Aorta (tissue), 5 donors: ENCODE measurements at regions not wholly inside any gene's neighbourhood (a gene's known extent, or its start where the extent isn't known, plus 50 kb on each side); places are given as distances from the start of the nearest gene placed in this dataset.

Experiments
- ATAC-seq: fragments of 200-7000 bp; cut with Tn5 transposase; one replicate; pipeline ENCODE4 v1.9.1; 2022; ENCODE audit warnings: moderate library complexity; ENCODE audit not compliant: low FRiP score
- DNase-seq, 2 donors: peaks; one replicate each; pipeline ENCODE4 v3.0.0-alpha.2; 2020
- H3K27ac ChIP-seq, 2 donors: one replicate each; pipeline ENCODE4 v1.5.1; 2013; ENCODE audit warnings: low read length in 2 of 2, mild to moderate bottlenecking in 2 of 2, moderate library complexity in 2 of 2, control low read depth in 1 of 2, inconsistent platforms in 1 of 2, low read depth in 1 of 2
- H3K27me3 ChIP-seq, 2 donors: one replicate each; pipeline ENCODE4 v1.6.1; 2013; ENCODE audit warnings: control low read depth in 1 of 2, low read length in 1 of 2, mild to moderate bottlenecking in 1 of 2, moderate library complexity in 1 of 2; ENCODE audit not compliant: insufficient read depth in 2 of 2, control insufficient read depth in 1 of 2
- H3K36me3 ChIP-seq, 2 donors: one replicate each; pipeline ENCODE4 v1.6.1; 2013; ENCODE audit warnings: control low read depth in 1 of 2, low read length in 1 of 2, mild to moderate bottlenecking in 1 of 2; ENCODE audit not compliant: insufficient read depth in 2 of 2, control insufficient read depth in 1 of 2
- H3K4me1 ChIP-seq, 2 donors: one replicate each; pipeline ENCODE4 v1.6.1; 2013; ENCODE audit warnings: low read length in 2 of 2, control low read depth in 1 of 2, mild to moderate bottlenecking in 1 of 2, moderate library complexity in 1 of 2; ENCODE audit not compliant: insufficient read depth in 2 of 2, control insufficient read depth in 1 of 2
- H3K4me3 ChIP-seq, 2 donors: one replicate each; pipeline ENCODE4 v1.5.1; 2013; ENCODE audit warnings: low read length in 2 of 2, control low read depth in 1 of 2, mild to moderate bottlenecking in 1 of 2
- H3K9me3 ChIP-seq: one replicate; pipeline ENCODE4 v1.6.1; 2013; ENCODE audit warnings: mild to moderate bottlenecking, low read length; ENCODE audit not compliant: control insufficient read depth
- WGBS, 2 donors: extraction: QIAGEN DNeasy Blood & Tissue Kit; methylation state at CpG; one replicate each; pipeline ENCODE4 v1.1.7; 2013; 5-methylcytosine and 5-hydroxymethylcytosine counted together
- intact Hi-C, 2 donors: fragments of 100-400 bp; cut with DNase I; formaldehyde crosslinking; loops; one replicate each; pipeline versions ENCODE4 v1.14.2 to v1.15.0; 2022
- donor health status: healthy with polysubstance abuse.
- donor health status: Bipolar disorder and iron deficiency.
- donor health status: DM: no; HTN: no; CAD: no.
- donor health status: DM: no; HTN: no; CAD: no.
- donor health status: DM: yes; HTN: yes; CAD: no.

DNA sequence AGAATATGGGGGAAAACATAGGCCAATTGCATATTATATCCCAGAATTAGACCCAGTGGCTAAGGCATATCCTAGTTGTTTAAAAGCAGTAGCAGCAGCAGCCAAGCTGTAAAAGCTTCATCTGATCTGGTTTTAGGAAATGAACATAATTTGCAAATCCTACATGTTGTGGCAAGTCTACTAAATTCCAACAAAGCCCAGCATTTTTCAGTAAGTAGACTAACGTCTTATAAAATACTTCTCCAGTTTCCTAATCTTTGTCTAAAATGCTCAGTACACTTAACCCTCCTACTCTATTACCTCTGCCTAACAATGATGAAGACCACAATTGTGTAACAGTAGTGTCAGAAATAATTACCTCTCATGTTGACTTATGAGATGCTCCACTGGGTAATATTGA, 70.9 kb upstream of the RERGL start:
- no peaks in the 10 kb centered on the region for H3K36me3 ChIP-seq
- intact Hi-C loops, result no loop called here
- whole genome bisulfite sequencing, 2 donors, result 37 to 46% methylated on average over 1 of the region's 1 CpG
- no peak overlapping the region for H3K4me3 ChIP-seq
- ATAC-seq (no peak), DNase-seq (no peak)
- H3K9me3 ChIP-seq, result peaks cover 2% of the 10 kb centered on the region
- H3K27ac ChIP-seq, result no peak overlapping the region
- peaks cover 0 to 3% of the 10 kb centered on the region in 2 donors for H3K4me1 ChIP-seq
- no peaks in the 10 kb centered on the region for H3K27me3 ChIP-seq

DNA sequence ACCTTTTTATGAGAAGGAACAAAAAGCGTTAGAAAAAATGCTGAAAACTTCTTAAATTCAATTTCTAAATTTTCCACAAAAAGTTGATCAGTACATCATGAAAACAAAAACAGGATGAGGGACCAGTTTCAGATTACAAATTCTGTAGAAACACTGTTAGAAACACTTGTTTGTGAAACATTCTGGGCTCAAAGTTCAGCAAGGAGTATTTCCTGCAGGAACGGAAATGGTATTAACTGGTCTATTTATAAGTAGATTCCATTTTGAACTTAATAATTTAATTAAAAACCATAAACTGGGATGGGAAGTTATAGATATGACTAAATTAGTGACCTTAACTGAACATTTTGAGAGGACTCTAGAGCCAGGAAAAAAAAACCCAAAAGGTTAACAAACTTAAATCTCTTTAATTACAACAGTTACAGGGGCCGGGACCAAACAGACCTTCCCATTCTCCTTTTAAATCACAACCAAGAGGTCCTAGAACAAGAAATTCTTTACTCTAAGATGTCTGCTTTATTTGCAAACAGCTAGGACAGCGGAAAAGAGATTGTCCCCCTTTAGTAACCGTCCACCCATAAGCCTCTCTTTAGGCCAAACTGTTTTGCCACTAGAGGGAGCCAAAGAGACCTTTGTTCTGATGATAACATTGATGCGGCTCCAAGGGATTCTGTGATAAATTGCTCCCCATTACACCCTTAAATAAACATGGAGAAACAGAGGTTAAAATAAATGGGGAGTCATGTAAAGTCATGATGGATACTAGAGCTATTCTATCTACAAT, 69.0 kb upstream of the RERGL start:
- H3K4me3 ChIP-seq, result no peak overlapping the region
- DNase-seq (no peak), ATAC-seq (no peak)
- H3K27me3 ChIP-seq, result no peaks in the 10 kb centered on the region
- WGBS, 2 donors, result 80 to 81% methylated on average over 6 of the region's 6 CpGs
- intact Hi-C loops, result no loop called here
- H3K9me3 ChIP-seq, result peaks cover 4% of the 10 kb centered on the region
- H3K4me1 ChIP-seq, result no peaks in the 10 kb centered on the region
- no peaks in the 10 kb centered on the region for H3K36me3 ChIP-seq
- no peak overlapping the region for H3K27ac ChIP-seq

DNA sequence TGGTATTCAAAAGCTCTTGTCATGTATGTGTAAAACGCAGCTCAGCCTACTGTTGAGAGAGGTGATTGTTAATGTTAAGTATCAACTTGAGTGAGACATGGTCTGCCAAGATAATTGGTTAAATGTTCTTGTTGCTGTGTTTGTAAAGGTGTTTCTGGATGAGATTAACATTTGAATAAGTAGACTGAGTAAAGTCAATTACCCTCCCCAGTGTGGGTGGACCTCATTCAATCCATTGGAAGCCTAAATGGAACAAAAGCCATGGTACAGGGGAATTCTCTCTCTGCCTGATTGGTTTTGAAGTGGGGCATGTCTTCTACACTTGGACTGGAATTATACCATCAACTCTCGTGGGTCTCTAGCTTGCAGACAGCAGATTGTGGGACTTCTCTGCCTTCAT, 63.8 kb upstream of the RERGL start:
- no peaks in the 10 kb centered on the region for H3K36me3 ChIP-seq
- DNase-seq (no peak), ATAC-seq (no peak)
- WGBS, 2 donors, result 35 to 44% methylated on average over 2 of the region's 2 CpGs
- intact Hi-C loops, result no loop called here
- H3K4me3 ChIP-seq, result no peak overlapping the region
- H3K27ac ChIP-seq, result no peak overlapping the region
- no peaks in the 10 kb centered on the region for H3K4me1 ChIP-seq
- H3K27me3 ChIP-seq, result no peaks in the 10 kb centered on the region
- H3K9me3 ChIP-seq, result peaks cover 4% of the 10 kb centered on the region

DNA sequence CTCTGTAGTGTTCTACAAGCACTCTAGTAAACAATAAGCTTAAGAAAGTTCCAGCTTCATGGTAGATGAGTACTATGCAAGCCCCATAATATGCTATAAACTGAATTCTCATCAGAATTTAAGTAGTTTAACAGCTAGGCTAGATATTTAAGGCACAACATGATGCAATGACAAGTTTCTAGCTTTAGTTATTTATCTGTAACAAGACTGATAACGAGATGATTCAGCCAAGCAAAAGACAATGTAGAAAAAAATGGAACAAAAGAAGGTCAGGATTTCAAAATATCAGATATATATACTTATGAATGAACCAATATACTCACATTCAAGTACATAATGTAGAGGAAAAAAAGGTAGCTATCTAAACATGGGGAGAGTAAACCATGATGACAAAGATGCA, 61.0 kb upstream of the RERGL start:
- ATAC-seq (no peak), DNase-seq (no peak)
- Histone ChIP-seq H3K27ac (no peak overlapping the region), H3K4me3 (no peak overlapping the region), H3K4me1 (no peaks in the 10 kb centered on the region), H3K27me3 (no peaks in the 10 kb centered on the region), H3K9me3 (peaks cover 3% of the 10 kb centered on the region), H3K36me3 (no peaks in the 10 kb centered on the region)
- intact Hi-C loops, result no loop called here
- 61 to 77% methylated on average over 1 of the region's 1 CpG for WGBS, 2 donors

DNA sequence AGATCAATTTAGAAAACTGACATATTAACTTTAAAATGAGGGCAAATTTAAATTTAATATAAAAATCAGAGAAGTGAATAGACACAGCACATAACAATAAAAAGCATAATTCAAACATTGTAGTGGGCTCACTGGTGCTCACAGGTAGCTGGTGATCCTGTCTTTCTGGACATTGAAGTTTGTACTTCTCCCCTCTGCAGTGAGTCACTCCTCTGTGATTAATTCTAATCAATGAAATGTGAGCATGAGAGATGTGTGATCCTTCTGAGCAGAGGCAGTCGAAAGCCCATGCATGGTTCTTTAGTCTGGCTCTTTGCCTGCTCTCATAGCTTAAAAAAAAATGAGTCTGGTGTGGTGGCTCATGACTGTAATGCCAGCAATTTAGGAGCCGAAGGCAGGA, 59.0 kb upstream of the RERGL start:
- ATAC-seq (no peak), DNase-seq (no peak)
- H3K27me3 ChIP-seq, result no peaks in the 10 kb centered on the region
- H3K36me3 ChIP-seq, result no peaks in the 10 kb centered on the region
- intact Hi-C loops, result no loop called here
- no peak overlapping the region for H3K27ac ChIP-seq
- no peaks in the 10 kb centered on the region for H3K4me1 ChIP-seq
- H3K9me3 ChIP-seq, result no peaks in the 10 kb centered on the region
- no peak overlapping the region for H3K4me3 ChIP-seq
- WGBS, 2 donors, result 8 to 13% methylated on average over 2 of the region's 2 CpGs

DNA sequence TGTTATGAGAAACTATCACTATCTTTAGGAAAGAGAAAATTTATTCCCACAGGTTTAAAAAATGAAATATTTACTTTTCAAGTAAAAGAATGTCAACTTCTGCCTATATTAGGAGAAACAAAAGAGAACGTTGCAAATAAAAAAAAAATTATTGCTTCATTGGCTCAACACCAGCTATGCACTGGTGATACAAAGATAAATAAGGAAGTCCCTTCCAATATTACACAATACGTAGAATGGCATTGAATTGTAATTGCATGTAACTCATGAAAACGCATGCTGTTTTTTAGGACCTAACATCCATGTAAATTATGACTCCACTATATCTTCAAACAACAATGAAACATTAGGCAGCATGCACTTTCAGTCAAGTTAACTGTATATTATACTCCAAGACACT, 56.4 kb upstream of the RERGL start:
- H3K27me3 ChIP-seq, result no peaks in the 10 kb centered on the region
- H3K9me3 ChIP-seq, result no peaks in the 10 kb centered on the region
- H3K4me1 ChIP-seq, result no peaks in the 10 kb centered on the region
- intact Hi-C loops, result no loop called here
- 37 to 44% methylated on average over 3 of the region's 3 CpGs for WGBS, 2 donors
- H3K27ac ChIP-seq, result no peak overlapping the region
- no peak overlapping the region for H3K4me3 ChIP-seq
- no peaks in the 10 kb centered on the region for H3K36me3 ChIP-seq
- no peak for ATAC-seq
- DNase-seq, result no peak

DNA sequence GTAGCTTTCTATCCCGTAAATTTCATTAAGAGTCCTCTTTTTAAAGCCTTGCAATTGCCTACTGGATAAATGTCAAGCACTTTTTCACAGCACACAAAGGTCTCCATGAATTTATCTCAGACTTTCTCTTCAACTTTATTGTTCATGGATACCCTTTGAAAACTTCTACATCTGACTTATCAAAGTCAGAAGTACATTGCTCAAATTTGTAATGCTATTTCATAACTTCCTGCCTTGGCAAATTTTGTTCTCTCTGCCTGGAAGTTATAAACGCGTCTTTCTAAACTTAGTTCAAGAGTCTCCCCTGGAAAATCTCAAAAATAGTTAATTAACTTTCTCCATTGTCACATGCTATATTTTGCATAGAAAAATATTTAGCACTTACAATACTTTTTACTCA, 55.9 kb upstream of the RERGL start:
- Histone ChIP-seq H3K27ac (no peak overlapping the region), H3K27me3 (no peaks in the 10 kb centered on the region), H3K4me3 (no peak overlapping the region), H3K9me3 (no peaks in the 10 kb centered on the region), H3K36me3 (no peaks in the 10 kb centered on the region), H3K4me1 (no peaks in the 10 kb centered on the region)
- 32 to 38% methylated on average over 3 of the region's 3 CpGs for WGBS, 2 donors
- intact Hi-C loops, result no loop called here
- ATAC-seq (no peak), DNase-seq (no peak)

DNA sequence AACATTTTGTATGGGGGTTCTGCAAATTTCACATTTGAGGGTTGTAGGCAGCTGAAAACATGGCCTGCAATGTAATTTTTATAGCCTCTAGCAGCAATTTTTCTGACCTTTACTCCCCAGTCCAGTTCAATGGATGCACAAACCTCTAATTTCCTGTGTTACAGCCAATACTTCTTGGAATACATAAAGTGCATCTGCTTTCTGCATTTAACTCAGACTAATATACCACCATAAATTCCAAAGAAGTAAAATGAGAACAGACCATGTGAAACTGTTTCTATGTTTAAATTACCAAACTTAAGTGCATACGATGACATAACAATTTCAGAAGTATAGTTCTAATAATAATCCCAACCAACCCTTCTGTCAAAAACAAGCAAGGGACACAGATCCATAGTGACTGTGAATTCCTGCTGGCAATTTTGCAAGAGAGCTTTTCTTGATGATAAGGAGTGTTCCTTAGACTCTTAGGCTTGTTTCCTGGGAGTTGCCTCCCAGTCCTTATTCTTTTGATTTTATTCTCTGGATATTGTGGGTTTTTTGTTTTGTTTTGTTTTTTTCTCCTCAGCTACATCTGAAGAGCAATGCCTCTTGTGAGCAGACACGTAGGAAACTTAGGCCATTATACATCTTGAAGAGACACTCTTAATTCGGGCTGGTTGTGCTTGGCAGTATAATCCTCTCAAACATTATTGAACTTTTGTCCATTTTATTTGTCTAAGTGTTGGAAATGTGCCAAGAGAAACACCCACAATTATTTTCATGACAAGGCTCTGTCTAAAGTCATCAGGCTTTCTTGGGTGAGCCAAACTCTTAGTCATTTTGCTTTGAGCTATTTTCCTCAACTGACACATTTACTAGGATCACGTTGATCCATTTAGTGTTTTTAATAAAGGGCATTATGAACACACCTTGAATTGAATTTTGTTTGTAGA, 51.3 kb upstream of the RERGL start:
- Histone ChIP-seq H3K4me1 (no peaks in the 10 kb centered on the region), H3K36me3 (no peaks in the 10 kb centered on the region), H3K27me3 (no peaks in the 10 kb centered on the region), H3K9me3 (no peaks in the 10 kb centered on the region), H3K27ac (no peak overlapping the region), H3K4me3 (no peak overlapping the region)
- WGBS, 2 donors, result 20 to 21% methylated on average over 4 of the region's 4 CpGs
- intact Hi-C loops, result no loop called here
- DNase-seq (no peak), ATAC-seq (no peak)
